Hippocampal formation (tissue), 2 donors: ENCODE measurements at regions not wholly inside any gene's neighbourhood (a gene's known extent, or its start where the extent isn't known, plus 50 kb on each side); places are given as distances from the start of the nearest gene placed in this dataset.

ENCODE experiments used
- DNase-seq, 2 donors: peaks; one replicate each; lab custom pipeline; 2025; lab: John Stamatoyannopoulos, UW

DNA sequence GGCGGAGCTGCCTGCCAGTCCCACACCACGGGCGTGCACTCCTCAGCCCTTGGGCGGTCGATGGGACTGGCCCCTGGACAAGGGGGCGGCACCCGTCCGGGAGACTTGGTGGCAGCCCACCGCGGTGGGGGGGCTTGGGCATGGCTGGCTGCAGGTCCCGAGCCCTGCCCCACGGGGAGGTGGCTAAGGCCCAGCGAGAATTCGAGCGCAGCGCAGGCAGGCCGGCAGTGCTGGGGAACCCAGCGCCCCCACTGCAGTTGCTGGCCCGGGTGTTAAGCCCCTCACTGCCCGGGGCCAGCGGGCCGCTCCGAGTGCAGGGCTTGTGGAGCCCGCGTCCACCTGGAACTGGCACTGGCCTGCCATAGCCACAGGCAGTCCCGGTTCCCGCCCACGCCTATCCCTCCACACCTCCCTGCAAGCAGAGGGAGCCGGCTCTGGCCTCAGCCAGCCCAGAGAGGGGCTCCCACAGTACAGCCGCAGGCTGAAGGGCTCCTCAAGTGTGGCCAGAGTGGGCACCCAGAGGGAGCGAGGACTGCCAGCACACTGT, 742.9 kb upstream of the DDX18 start:
- DNase-seq, result no peak

GRCh38 chr2:117074756-117075155, 739.7 kb upstream of the DDX18 start:
- DNase-seq, result no peak

GRCh38 chr2:117085256-117085655, 729.2 kb upstream of the DDX18 start:
- no peak for DNase-seq

GRCh38 chr2:117085737-117086136, 728.8 kb upstream of the DDX18 start:
- no peak for DNase-seq

GRCh38 chr2:117086174-117086942, 728.1 kb upstream of the DDX18 start:
- no peak for DNase-seq

- no peak for DNase-seq
These were observed 727.6 kb upstream of the DDX18 start for GRCh38 chr2:117086943-117087250.

- no peak for DNase-seq
These were observed 726.8 kb upstream of the DDX18 start for GRCh38 chr2:117087535-117088291.

DNA sequence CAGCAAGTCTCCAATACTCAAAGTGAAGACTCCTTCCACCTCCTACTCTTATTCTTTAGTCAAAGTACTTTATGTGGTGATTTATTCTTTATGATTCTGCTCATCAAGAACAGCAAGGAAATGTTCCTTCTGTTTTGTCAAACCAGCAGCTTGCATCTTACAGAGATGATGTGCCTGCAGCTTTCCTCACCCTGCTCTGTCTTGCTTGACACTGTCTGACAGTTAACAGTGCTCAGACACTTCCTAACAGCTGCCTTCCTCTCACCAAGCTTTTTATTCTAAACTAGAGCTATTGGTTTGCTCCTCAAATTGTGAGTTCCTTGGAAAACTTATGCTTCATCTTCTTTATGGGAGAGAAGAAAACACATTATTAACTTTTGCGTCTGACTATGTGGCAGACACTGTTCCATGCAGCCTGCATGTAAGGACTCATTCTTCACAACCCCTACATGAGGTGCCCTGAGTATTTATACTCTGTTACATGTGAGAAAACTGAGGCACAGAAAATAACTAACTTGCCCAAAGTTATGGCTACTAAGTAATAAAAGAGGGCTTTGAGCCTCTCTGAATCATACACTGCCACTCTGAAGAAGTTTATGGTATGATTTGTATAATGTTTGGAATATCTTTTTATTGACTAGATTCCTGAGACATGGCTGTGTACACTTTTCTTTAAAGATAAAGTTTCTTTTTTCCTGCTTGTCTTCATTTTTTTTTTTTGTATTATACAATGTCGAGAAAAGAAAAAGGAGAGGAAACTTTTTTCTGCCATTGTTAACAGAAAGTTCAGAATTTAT, 723.3 kb upstream of the DDX18 start:
- no peak for DNase-seq

DNA sequence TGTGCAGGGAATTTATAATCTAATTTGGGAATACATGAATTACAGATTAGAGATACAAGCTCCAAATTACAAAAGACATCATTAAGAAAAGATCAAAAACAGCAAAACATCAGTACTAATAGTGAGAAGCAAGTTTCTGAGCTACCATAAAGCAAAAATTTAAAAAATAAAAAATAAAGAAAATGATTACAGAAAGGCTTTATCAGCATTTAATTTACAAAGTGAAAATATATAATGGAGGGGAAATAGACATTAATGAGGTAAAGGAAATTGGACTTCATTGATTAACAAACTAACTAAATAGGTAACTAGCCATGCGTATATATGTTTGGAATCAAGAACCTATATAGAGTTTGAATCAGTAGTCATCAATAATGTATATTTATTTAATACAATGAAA, 712.9 kb upstream of the DDX18 start:
- DNase-seq, result no peak

- DNase-seq, result no peak
These were observed 705.7 kb upstream of the DDX18 start for GRCh38 chr2:117108741-117109267.

DNA sequence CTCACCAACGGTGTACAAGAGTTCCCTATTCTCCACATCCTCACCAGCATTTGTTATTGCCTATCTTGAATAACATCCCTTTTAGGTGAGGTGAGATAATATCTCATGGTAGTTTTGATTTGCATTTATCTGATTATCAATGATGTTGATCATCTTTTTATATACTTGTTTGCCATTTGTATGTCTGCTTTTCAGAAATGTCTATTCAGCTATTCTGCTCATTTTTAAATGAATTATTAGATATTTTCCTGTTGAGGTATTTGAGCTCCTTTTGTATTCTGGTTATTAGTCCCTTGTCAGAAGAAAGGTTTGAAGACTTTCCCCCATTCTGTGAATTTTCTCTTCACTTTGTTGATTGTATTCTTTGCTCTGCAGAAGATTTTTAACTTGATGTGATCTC, 695.5 kb upstream of the DDX18 start:
- no peak for DNase-seq

GRCh38 chr2:117123362-117123761, 691.1 kb upstream of the DDX18 start:
- DNase-seq, result no peak

DNA sequence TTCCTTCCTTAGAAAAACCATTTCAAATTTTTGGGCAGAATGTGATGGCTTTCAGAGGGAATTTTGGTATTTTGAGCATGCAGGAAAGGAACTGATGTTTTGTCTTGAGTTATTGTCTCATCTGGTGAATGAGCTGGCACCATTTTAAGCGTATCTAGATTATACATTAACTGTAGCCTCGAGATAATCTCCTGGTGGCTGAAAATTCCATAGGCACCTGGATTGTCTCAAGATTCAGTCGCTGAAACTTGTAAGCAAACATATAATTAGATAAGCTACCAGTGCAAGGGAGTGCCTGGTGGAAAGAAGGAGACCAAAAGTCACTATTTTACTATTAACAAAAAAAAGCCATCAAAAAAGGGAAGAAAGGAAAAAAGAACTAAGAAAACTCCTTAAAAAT, 687.8 kb upstream of the DDX18 start:
- DNase-seq, result no peak

GRCh38 chr2:117127680-117128079, 686.8 kb upstream of the DDX18 start:
- DNase-seq, result no peak

DNA sequence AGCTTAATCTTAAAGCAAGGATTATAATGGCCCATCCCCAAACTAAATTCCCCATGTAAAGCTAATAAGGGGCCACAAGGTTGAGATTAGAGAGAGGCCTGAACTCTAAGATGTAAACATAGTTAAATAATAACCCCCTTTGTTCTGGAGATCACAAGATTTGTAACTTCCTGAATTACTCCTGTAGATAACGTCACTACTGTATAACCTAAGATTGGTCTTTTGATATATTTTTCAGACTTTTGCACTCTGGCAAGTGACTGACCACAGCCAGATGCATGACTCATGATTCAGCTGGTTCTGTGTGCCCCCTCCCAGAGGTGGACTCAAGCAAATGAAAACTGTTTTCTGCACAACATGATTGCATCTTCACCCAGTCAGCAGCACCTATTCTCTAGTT, 686.0 kb upstream of the DDX18 start:
- DNase-seq, result no peak

GRCh38 chr2:117137371-117137770, 677.1 kb upstream of the DDX18 start:
- no peak for DNase-seq

DNA sequence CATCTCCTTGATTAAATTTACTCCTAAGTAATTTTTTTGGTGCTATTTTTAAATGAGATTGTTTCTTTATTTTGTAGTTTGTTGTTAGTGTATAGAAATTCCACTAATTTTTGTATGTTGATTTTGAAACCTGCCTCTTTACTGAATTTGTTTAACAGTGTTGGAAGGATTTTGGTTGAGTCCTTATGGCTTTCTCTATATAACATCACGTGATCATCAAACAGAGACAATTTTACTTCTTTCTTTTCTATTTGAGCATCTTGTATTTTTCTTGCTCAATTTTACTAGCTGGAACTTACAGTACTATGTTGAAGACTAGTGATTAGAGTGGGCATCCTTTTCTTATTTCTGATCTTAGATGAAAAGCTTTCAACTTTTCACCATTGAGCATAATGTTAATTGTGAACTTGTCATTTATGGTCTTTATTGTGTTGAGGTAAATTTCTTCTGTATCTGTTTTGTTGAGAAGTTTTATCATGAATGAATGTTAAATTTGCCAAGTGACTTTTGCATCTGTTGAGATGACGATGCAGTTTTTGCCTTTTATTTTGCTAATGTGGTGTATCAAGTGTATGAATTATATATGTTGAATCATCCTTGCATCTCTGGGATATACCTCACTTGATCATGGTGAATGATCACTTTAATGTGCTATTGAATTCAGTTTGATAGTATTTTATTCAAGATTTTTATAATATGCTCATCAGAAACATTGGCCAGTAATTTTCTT, 645.3 kb upstream of the DDX18 start:
- DNase-seq, result no peak

GRCh38 chr2:117170897-117171296, 643.6 kb upstream of the DDX18 start:
- DNase-seq, result no peak

DNA sequence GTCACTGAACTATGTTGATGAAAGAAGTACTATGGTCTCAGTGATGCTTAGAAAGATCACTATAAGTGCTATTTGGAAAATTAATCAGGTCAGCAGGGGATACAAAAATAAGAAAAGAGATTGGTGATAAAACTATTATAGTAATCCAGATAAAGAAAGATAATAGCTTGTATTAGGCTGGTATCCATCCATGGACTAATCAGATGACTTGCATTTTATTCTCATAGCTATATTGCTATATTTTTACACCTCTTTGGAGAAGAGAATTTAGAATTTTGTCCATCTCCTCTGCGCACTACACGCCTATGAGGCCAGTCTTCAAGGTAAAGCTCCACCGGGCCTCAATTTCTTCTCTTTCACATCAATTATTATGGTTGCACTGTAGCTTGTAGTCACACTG, 635.1 kb upstream of the DDX18 start:
- no peak for DNase-seq

- no peak for DNase-seq
These were observed 623.5 kb upstream of the DDX18 start for GRCh38 chr2:117190856-117191559.

DNA sequence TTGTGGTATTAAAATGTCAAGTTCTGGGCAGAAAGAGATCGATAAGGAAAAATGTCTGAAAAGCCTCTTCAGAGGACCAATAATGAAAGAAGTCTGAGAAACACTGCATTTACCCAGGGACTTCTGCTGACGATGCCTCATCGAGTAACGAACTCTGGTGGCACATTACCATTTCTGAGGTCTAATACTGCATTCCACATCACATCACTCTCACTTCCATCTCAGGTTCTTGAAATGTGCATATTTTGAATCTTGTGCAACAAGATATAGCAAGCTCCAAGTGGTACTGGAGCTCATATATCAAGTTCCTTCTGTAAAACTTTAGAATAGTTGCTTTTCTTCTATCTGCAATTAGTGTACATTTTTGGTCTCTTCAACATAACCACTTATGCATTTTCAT, 619.1 kb upstream of the DDX18 start:
- DNase-seq, result no peak
